NCI-H1105 treated with DMSO at 0.1 percent for 48 hours (cell line): ENCODE measurements at regions not wholly inside any gene's neighbourhood (a gene's known extent, or its start where the extent isn't known, plus 50 kb on each side); places are given as distances from the start of the nearest gene placed in this dataset.

Experiments
- DNase-seq: peaks from one replicate; lab custom pipeline; 2025; lab: John Stamatoyannopoulos, UW

GRCh38 chr10:117868151-117868550, 178.6 kb downstream of the RAB11FIP2 start:
- no peak for DNase-seq

GRCh38 chr10:117875793-117876192, 170.9 kb downstream of the RAB11FIP2 start:
- DNase-seq, result no peak

- DNase-seq, result no peak
These were observed 170.5 kb downstream of the RAB11FIP2 start for GRCh38 chr10:117876210-117876609.

GRCh38 chr10:117878626-117879025, 168.1 kb downstream of the RAB11FIP2 start:
- no peak for DNase-seq

GRCh38 chr10:117884093-117884492, 162.6 kb downstream of the RAB11FIP2 start:
- DNase-seq, result no peak

GRCh38 chr10:117884592-117884991, 162.1 kb downstream of the RAB11FIP2 start:
- DNase-seq, result no peak

- no peak for DNase-seq
These were observed 161.4 kb downstream of the RAB11FIP2 start for GRCh38 chr10:117885206-117885829.

- no peak for DNase-seq
These were observed 160.0 kb downstream of the RAB11FIP2 start for GRCh38 chr10:117886766-117887165.

- DNase-seq, result no peak
These were observed 157.1 kb downstream of the RAB11FIP2 start for GRCh38 chr10:117889664-117890063.

- no peak for DNase-seq
These were observed 154.0 kb downstream of the RAB11FIP2 start for GRCh38 chr10:117892681-117893220.

- no peak for DNase-seq
These were observed 152.4 kb downstream of the RAB11FIP2 start for GRCh38 chr10:117894339-117894738.

- DNase-seq, result no peak
These were observed 150.2 kb downstream of the RAB11FIP2 start for GRCh38 chr10:117896517-117896916.

- DNase-seq, result no peak
These were observed 147.5 kb downstream of the RAB11FIP2 start for GRCh38 chr10:117899181-117899683.

GRCh38 chr10:117900280-117900679, 146.5 kb downstream of the RAB11FIP2 start:
- DNase-seq, result no peak

GRCh38 chr10:117903854-117904253, 142.9 kb downstream of the RAB11FIP2 start:
- no peak for DNase-seq

GRCh38 chr10:117905404-117905803, 141.3 kb downstream of the RAB11FIP2 start:
- no peak for DNase-seq

GRCh38 chr10:117911684-117912083, 135.1 kb downstream of the RAB11FIP2 start:
- DNase-seq, result no peak

- DNase-seq, result no peak
These were observed 132.4 kb downstream of the RAB11FIP2 start for GRCh38 chr10:117914334-117914733.

- DNase-seq, result no peak
These were observed 125.8 kb downstream of the RAB11FIP2 start for GRCh38 chr10:117920956-117921355.

GRCh38 chr10:117921421-117921820, 125.3 kb downstream of the RAB11FIP2 start:
- no peak for DNase-seq

GRCh38 chr10:117924820-117925219, 121.9 kb downstream of the RAB11FIP2 start:
- DNase-seq, result no peak

GRCh38 chr10:117925369-117925768, 121.4 kb downstream of the RAB11FIP2 start:
- no peak for DNase-seq

GRCh38 chr10:117926491-117926890, 120.2 kb downstream of the RAB11FIP2 start:
- DNase-seq, result no peak

GRCh38 chr10:117927332-117927731, 119.4 kb downstream of the RAB11FIP2 start:
- DNase-seq, result no peak
